ENCODE measurements at regions not wholly inside any gene's neighbourhood (a gene's known extent, or its start where the extent isn't known, plus 50 kb on each side); places are given as distances from the start of the nearest gene placed in this dataset.
"Not testable (repeated sequence)": the region's sequence is repeated elsewhere in the genome, so short reads cannot be mapped to it uniquely, and the experiment has no call there.

- not testable (repeated sequence) for H3K36me3 Mint-ChIP-seq, H3K27ac Mint-ChIP-seq, H3K4me3 Mint-ChIP-seq, H3K4me1 Mint-ChIP-seq, H3K9me3 Mint-ChIP-seq, H3K27me3 Mint-ChIP-seq
Measured at GRCh38 chr13:73640476-73641179, 493.6 kb downstream of the KLF12 start.

GRCh38 chr13:73635166-73635787, 498.9 kb downstream of the KLF12 start:
- H3K27ac Mint-ChIP-seq = no peak overlapping the region
- no peak overlapping the region for H3K4me3 Mint-ChIP-seq
- H3K36me3 Mint-ChIP-seq = no peaks in the 10 kb centered on the region
- peaks cover 29% of the 10 kb centered on the region for H3K4me1 Mint-ChIP-seq
- H3K27me3 Mint-ChIP-seq = no peaks in the 10 kb centered on the region
- H3K9me3 Mint-ChIP-seq = no peaks in the 10 kb centered on the region

- H3K4me3 Mint-ChIP-seq = no peak overlapping the region
- no peaks in the 10 kb centered on the region for H3K27me3 Mint-ChIP-seq
- no peaks in the 10 kb centered on the region for H3K9me3 Mint-ChIP-seq
- H3K4me1 Mint-ChIP-seq = peaks cover 28% of the 10 kb centered on the region
- no peaks in the 10 kb centered on the region for H3K36me3 Mint-ChIP-seq
- H3K27ac Mint-ChIP-seq = no peak overlapping the region
Measured at GRCh38 chr13:73633817-73634460, 500.3 kb downstream of the KLF12 start.

- Mint-ChIP-seq H3K4me3 (no peak overlapping the region), H3K4me1 (peaks cover 31% of the 10 kb centered on the region), H3K27ac (no peak overlapping the region)
Measured at GRCh38 chr13:73631411-73631810, 502.8 kb downstream of the KLF12 start.

GRCh38 chr13:73625562-73626339, 508.5 kb downstream of the KLF12 start:
- H3K9me3 Mint-ChIP-seq = no peaks in the 10 kb centered on the region
- H3K4me3 Mint-ChIP-seq = peak overlapping the region; percentile 44
- H3K36me3 Mint-ChIP-seq = no peaks in the 10 kb centered on the region
- H3K27ac Mint-ChIP-seq = no peak overlapping the region
- H3K27me3 Mint-ChIP-seq = no peaks in the 10 kb centered on the region
- H3K4me1 Mint-ChIP-seq = peaks cover 49% of the 10 kb centered on the region

More at GRCh38 chr13:73631411-73631810, 502.8 kb downstream of the KLF12 start:
- no peaks in the 10 kb centered on the region for H3K9me3 Mint-ChIP-seq
- no peaks in the 10 kb centered on the region for H3K27me3 Mint-ChIP-seq
- H3K36me3 Mint-ChIP-seq = no peaks in the 10 kb centered on the region

- H3K4me3 Mint-ChIP-seq = no peak overlapping the region
- no peaks in the 10 kb centered on the region for H3K9me3 Mint-ChIP-seq
- peaks cover 49% of the 10 kb centered on the region for H3K4me1 Mint-ChIP-seq
- H3K36me3 Mint-ChIP-seq = no peaks in the 10 kb centered on the region
- H3K27ac Mint-ChIP-seq = no peak overlapping the region
- no peaks in the 10 kb centered on the region for H3K27me3 Mint-ChIP-seq
Measured at GRCh38 chr13:73623281-73623680, 510.9 kb downstream of the KLF12 start.

- no peaks in the 10 kb centered on the region for H3K27me3 Mint-ChIP-seq
- no peak overlapping the region for H3K27ac Mint-ChIP-seq
- no peaks in the 10 kb centered on the region for H3K36me3 Mint-ChIP-seq
- H3K4me3 Mint-ChIP-seq = no peak overlapping the region
- no peaks in the 10 kb centered on the region for H3K9me3 Mint-ChIP-seq
- peaks cover 49% of the 10 kb centered on the region for H3K4me1 Mint-ChIP-seq
Measured at GRCh38 chr13:73622381-73622780, 511.8 kb downstream of the KLF12 start.

GRCh38 chr13:73618275-73618865, 515.8 kb downstream of the KLF12 start:
- H3K27me3 Mint-ChIP-seq = no peaks in the 10 kb centered on the region
- H3K4me1 Mint-ChIP-seq = peaks cover 21% of the 10 kb centered on the region
- H3K36me3 Mint-ChIP-seq = no peaks in the 10 kb centered on the region
- no peaks in the 10 kb centered on the region for H3K9me3 Mint-ChIP-seq
- no peak overlapping the region for H3K27ac Mint-ChIP-seq
- H3K4me3 Mint-ChIP-seq = no peak overlapping the region

GRCh38 chr13:73616861-73617260, 517.3 kb downstream of the KLF12 start:
- Mint-ChIP-seq H3K4me1 (peaks cover 8% of the 10 kb centered on the region), H3K9me3 (no peaks in the 10 kb centered on the region), H3K4me3 (no peak overlapping the region), H3K27ac (no peak overlapping the region), H3K36me3 (no peaks in the 10 kb centered on the region), H3K27me3 (no peaks in the 10 kb centered on the region)

- peaks cover 10% of the 10 kb centered on the region for H3K4me1 Mint-ChIP-seq
- H3K27ac Mint-ChIP-seq = peak overlapping the region; percentile 18
- H3K36me3 Mint-ChIP-seq = no peaks in the 10 kb centered on the region
- H3K4me3 Mint-ChIP-seq = no peak overlapping the region
- H3K27me3 Mint-ChIP-seq = no peaks in the 10 kb centered on the region
- H3K9me3 Mint-ChIP-seq = no peaks in the 10 kb centered on the region
Measured at GRCh38 chr13:73610799-73611592, 523.2 kb downstream of the KLF12 start.

- Mint-ChIP-seq H3K36me3 (no peaks in the 10 kb centered on the region), H3K27ac (no peak overlapping the region), H3K9me3 (no peaks in the 10 kb centered on the region), H3K4me1 (peaks cover 10% of the 10 kb centered on the region), H3K27me3 (no peaks in the 10 kb centered on the region), H3K4me3 (no peak overlapping the region)
Measured at GRCh38 chr13:73608711-73609485, 525.3 kb downstream of the KLF12 start.

GRCh38 chr13:73608157-73608516, 526.1 kb downstream of the KLF12 start:
- Mint-ChIP-seq H3K27ac (no peak overlapping the region), H3K4me3 (no peak overlapping the region), H3K9me3 (no peaks in the 10 kb centered on the region), H3K27me3 (no peaks in the 10 kb centered on the region), H3K36me3 (no peaks in the 10 kb centered on the region), H3K4me1 (peaks cover 10% of the 10 kb centered on the region)

- Mint-ChIP-seq H3K9me3 (no peaks in the 10 kb centered on the region), H3K36me3 (no peaks in the 10 kb centered on the region), H3K27ac (no peak overlapping the region), H3K4me1 (peaks cover 10% of the 10 kb centered on the region), H3K27me3 (peaks cover 1% of the 10 kb centered on the region), H3K4me3 (no peak overlapping the region)
Measured at GRCh38 chr13:73607489-73608156, 526.6 kb downstream of the KLF12 start.

- H3K27me3 Mint-ChIP-seq = peaks cover 1% of the 10 kb centered on the region
- H3K36me3 Mint-ChIP-seq = peaks cover 1% of the 10 kb centered on the region
- H3K4me3 Mint-ChIP-seq = no peak overlapping the region
- H3K27ac Mint-ChIP-seq = no peak overlapping the region
- H3K9me3 Mint-ChIP-seq = peaks cover 8% of the 10 kb centered on the region
- H3K4me1 Mint-ChIP-seq = no peaks in the 10 kb centered on the region
Measured at GRCh38 chr13:73603646-73604045, 530.6 kb downstream of the KLF12 start.

All from activated naive CD4-positive, alpha-beta T cell treated with anti-CD3 and anti-CD28 coated beads, Interleukin-2, amount 50 U/mL, for 24 hours (primary cell).